GM12873 (cell line): ENCODE measurements at regions not wholly inside any gene's neighbourhood (a gene's known extent, or its start where the extent isn't known, plus 50 kb on each side); places are given as distances from the start of the nearest gene placed in this dataset.

Source experiments
- TF ChIP-seq, protein P1 (sequence below): IDR thresholded peaks from 2 replicates; pipeline ENCODE4 v1.5.1; 2012; ENCODE audit warnings: low read depth, mild to moderate bottlenecking, moderate library complexity, low read length, control low read depth; ENCODE audit not compliant: insufficient read depth; ENCODE audit errors: missing control alignments

DNA sequence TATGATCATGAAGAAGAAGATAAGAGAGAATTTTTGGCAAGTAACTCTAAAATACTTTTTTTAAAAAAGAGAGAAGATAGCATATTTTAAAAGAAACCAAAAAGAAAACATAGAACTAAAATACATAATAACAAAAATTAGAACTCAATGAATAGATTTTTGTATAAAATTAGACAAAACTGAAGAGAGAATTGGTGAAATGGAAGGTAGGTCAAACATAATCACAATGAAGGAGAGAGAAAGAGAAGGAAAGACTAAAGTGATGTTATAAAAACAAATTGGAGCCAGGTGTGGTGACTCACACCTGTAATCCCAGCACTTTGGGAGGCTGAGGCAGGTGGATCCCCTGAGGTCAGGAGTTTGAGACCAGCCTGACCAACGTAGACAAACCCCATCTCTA is 211.5 kb downstream of the AXIN2 start:
- TF ChIP-seq, protein P1, sequence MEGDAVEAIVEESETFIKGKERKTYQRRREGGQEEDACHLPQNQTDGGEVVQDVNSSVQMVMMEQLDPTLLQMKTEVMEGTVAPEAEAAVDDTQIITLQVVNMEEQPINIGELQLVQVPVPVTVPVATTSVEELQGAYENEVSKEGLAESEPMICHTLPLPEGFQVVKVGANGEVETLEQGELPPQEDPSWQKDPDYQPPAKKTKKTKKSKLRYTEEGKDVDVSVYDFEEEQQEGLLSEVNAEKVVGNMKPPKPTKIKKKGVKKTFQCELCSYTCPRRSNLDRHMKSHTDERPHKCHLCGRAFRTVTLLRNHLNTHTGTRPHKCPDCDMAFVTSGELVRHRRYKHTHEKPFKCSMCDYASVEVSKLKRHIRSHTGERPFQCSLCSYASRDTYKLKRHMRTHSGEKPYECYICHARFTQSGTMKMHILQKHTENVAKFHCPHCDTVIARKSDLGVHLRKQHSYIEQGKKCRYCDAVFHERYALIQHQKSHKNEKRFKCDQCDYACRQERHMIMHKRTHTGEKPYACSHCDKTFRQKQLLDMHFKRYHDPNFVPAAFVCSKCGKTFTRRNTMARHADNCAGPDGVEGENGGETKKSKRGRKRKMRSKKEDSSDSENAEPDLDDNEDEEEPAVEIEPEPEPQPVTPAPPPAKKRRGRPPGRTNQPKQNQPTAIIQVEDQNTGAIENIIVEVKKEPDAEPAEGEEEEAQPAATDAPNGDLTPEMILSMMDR: no peak

DNA sequence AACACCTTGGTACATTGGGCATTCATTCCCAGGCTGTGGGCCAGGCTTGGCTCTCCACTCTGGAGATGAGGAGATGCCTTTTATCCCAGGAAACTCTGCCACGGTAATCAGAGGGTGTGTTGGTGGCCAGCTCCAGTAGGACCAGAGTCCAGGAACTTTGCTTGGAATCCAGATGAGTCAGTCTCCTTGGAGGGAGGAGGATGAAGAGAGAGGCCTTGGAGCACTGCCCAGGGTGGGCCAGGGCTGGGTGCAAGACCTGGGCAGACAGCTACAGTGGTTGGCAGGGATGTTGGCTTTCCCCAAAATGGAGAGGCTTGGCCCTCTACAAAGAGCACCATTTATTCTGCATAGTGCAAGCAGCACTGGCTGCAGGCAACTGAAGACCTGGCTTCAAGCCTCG is 209.0 kb downstream of the RGS9 start:
- TF ChIP-seq, protein P1: no peak

DNA sequence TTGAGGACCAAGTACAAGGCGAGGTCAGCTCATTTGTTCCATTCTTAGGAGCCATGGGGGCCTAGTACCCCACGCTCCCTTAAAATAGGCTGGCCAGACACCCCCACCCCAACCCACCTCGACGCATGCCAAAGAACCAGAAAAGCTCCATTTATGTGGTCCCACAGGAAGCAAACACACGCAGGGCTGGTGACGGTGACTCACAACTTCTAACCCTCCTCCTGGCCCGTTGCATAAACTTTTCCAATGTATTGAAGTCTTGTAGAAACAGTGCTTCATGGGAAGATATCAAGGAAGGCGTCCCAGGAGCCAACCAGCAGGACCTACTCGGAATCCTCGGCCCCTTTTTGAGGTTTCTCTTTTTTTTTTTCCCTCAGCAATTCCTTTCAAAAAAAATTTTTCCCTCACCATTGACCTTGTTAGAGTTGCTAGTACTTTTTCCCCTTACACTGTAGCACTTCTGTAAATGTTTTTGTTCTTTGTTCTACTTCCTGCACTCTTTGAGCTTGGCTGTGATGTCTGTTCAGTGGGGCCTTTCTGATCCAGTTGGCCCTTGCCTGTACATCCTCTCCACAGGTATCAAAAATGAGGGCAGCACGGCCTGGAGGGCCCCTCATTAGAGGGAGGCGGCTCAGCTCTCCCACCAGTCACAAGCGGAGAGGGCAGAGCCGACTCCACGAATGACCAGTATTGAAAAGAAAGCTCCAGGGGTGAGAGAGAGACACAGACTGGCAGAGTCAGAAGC is 208.3 kb downstream of the RGS9 start:
- TF ChIP-seq, protein P1: no peak

DNA sequence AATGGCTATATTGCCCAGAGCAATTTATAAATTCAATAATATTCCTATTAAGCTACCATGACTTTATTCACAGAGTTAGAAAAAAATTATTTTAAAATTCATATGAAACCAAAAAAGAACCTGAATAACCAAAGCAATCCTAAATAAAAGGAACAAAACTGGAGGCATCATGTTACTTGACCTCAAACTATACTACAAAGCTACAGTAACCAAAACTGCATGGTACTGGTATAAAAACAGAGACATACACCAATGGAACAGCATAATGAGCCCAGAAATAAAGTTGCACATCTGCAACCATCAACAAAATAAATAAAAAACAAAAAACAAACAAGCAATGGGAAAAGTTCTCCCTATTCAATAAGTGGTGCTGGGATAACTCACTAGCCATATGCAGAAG is 203.2 kb downstream of the RGS9 start:
- TF ChIP-seq, protein P1: no peak

DNA sequence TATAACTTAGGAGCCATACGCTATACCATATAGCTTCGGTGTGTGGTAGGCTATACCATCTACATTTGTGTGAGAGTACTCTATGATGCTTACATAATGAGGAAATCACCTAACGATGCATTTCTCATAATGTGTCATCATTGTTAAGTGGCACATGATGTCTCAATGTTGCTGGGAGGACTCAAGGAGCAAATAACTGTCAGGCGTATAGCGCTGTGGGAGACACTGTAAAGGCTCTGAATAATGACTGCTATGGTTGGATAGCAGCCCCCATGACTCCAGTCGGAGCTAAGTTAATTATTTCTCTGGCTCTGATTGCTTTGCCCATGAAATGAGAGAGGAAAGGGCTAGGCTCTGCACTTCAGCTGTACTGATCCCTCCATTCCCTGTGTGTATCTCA is 197.2 kb downstream of the RGS9 start:
- TF ChIP-seq, protein P1: no peak

DNA sequence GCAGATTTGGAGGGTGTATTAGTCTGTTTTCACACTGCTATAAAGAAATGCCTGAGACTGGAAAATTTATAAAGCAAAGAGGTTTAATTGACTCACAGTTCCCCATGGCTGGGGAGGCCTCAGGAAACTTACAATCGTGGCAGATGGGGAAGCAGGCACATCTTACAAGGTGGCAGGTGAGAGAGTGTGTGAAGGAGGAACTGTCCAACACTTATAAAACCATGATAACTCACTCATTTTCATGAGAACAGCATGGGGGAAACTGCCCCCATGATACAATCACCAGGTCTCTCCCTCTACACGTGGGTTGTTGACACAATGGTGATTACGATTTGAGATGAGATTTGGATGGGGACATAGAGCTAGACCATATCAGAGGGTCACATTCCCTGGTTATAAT is 195.6 kb downstream of the RGS9 start:
- TF ChIP-seq, protein P1: no peak

DNA sequence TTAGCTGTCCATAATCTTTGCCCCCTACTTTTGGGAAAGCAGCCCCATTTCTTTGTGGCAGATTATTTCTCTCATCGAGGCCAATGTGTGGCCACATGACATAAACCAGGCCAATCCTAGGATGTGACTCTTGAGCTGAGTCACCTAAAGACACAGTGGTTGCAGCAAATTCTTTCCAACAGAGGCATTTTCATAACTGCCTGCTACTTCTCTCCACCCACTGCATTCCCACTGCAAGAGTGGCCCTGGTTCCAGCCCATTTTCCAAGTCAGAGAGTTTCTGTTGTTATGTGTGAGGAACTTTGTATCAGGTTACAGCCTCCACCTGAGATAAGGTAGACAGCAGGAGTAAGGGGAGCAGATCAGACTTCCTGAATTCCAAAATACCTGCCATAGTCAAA is 195.2 kb downstream of the RGS9 start:
- TF ChIP-seq, protein P1: no peak

DNA sequence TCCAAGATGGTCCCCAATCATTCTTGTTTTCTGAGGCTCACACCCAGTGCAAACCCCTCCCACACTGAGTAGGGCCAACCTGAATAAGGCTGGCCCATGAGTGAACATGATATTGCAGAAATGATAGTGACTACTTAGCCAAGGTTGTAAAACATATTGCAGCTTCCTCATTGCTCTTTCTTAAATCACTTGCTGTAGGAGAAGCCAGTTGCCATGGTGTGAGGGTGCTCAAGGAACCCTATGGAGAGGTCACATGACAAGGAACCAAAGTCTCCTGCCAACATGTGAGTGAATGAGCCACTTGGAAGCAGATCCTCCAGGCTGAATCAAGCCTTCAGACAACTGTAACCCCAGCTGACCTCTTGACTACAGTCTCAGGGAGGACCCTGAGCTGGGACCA is 191.4 kb downstream of the RGS9 start:
- TF ChIP-seq, protein P1: no peak
